ENCODE measurements at regions not wholly inside any gene's neighbourhood (a gene's known extent, or its start where the extent isn't known, plus 50 kb on each side); places are given as distances from the start of the nearest gene placed in this dataset.
"Not testable (repeated sequence)": the region's sequence is repeated elsewhere in the genome, so short reads cannot be mapped to it uniquely, and the experiment has no call there.

- TF ChIP-seq CTCF (IDR thresholded peaks at IDR 0.05; ENCODE audit: extremely low read depth in 1 of 2, insufficient read depth in 1 of 2, low read depth in 1 of 2, low read length in 2 of 2); MAX (IDR thresholded peaks at IDR 0.05; ENCODE audit: insufficient read depth, insufficient read length); POLR2A (IDR thresholded peaks at IDR 0.05; ENCODE audit: low read depth, low read length); POLR2AphosphoS5 (IDR thresholded peaks at IDR 0.05; ENCODE audit: insufficient read depth, low read depth, low read length); EZH2 (IDR thresholded peaks at IDR 0.05; ENCODE audit: borderline replicate concordance, low read depth, low read length, severe bottlenecking); GATA2 (IDR thresholded peaks at IDR 0.05; ENCODE audit: insufficient read depth, insufficient read length, low read depth, low read length); MYC (IDR thresholded peaks at IDR 0.05; ENCODE audit: low read depth, low read length); JUN (IDR thresholded peaks at IDR 0.05; ENCODE audit: borderline replicate concordance, insufficient read depth, insufficient read length, low read depth); FOS (IDR thresholded peaks at IDR 0.05; ENCODE audit: borderline replicate concordance, insufficient read depth, low read length): not testable (repeated sequence)
Measured at GRCh38 chr1:149418782-149419181, 56.1 kb upstream of the NBPF19 start.

Measured in endothelial cell of umbilical vein (primary cell).